NOMO-1 treated with DMSO at 0.1 percent for 48 hours (cell line): ENCODE measurements at regions not wholly inside any gene's neighbourhood (a gene's known extent, or its start where the extent isn't known, plus 50 kb on each side); places are given as distances from the start of the nearest gene placed in this dataset.
"Not testable (repeated sequence)": the region's sequence is repeated elsewhere in the genome, so short reads cannot be mapped to it uniquely, and the experiment has no call there.

ENCODE experiments used
- DNase-seq: peaks from one replicate; lab custom pipeline; 2025; ENCODE audit not compliant: unreplicated experiment; lab: John Stamatoyannopoulos, UW

- DNase-seq = no peak
Observed at GRCh38 chr1:57612833-57613232, 189.0 kb upstream of the DAB1 start.

GRCh38 chr1:57605933-57606332, 182.1 kb upstream of the DAB1 start:
- no peak for DNase-seq

- no peak for DNase-seq
Observed at GRCh38 chr1:57603696-57604095, 179.8 kb upstream of the DAB1 start.

GRCh38 chr1:57600424-57600823, 176.6 kb upstream of the DAB1 start:
- no peak for DNase-seq

GRCh38 chr1:57599236-57599994, 175.6 kb upstream of the DAB1 start:
- no peak for DNase-seq

- no peak for DNase-seq
Observed at GRCh38 chr1:57597036-57597435, 173.2 kb upstream of the DAB1 start.

- no peak for DNase-seq
Observed at GRCh38 chr1:57594002-57594401, 170.1 kb upstream of the DAB1 start.

GRCh38 chr1:57591842-57592241, 168.0 kb upstream of the DAB1 start:
- no peak for DNase-seq

GRCh38 chr1:57590978-57591377, 167.1 kb upstream of the DAB1 start:
- no peak for DNase-seq

GRCh38 chr1:57586842-57587241, 163.0 kb upstream of the DAB1 start:
- no peak for DNase-seq

- no peak for DNase-seq
Observed at GRCh38 chr1:57578680-57579079, 154.8 kb upstream of the DAB1 start.

GRCh38 chr1:57578099-57578498, 154.2 kb upstream of the DAB1 start:
- DNase-seq = no peak

- DNase-seq = no peak
Observed at GRCh38 chr1:57576756-57577155, 152.9 kb upstream of the DAB1 start.

- no peak for DNase-seq
Observed at GRCh38 chr1:57572016-57572415, 148.2 kb upstream of the DAB1 start.

GRCh38 chr1:57558066-57558465, 134.2 kb upstream of the DAB1 start:
- DNase-seq = not testable (repeated sequence)

- no peak for DNase-seq
Observed at GRCh38 chr1:57553666-57554065, 129.8 kb upstream of the DAB1 start.

GRCh38 chr1:57551476-57551875, 127.6 kb upstream of the DAB1 start:
- DNase-seq = no peak

GRCh38 chr1:57550092-57550491, 126.2 kb upstream of the DAB1 start:
- no peak for DNase-seq

- DNase-seq = no peak
Observed at GRCh38 chr1:57549300-57549699, 125.4 kb upstream of the DAB1 start.

GRCh38 chr1:57546549-57547330, 122.9 kb upstream of the DAB1 start:
- no peak for DNase-seq

GRCh38 chr1:57544345-57544744, 120.5 kb upstream of the DAB1 start:
- no peak for DNase-seq

GRCh38 chr1:57536749-57537423, 113.0 kb upstream of the DAB1 start:
- DNase-seq = no peak
